Mucosa of stomach (tissue), 1 donor: ENCODE measurements at regions not wholly inside any gene's neighbourhood (a gene's known extent, or its start where the extent isn't known, plus 50 kb on each side); places are given as distances from the start of the nearest gene placed in this dataset.
A peak's percentile ranks its signal among the peaks of the same experiment; 100 is the strongest.
"Not testable (repeated sequence)": the region's sequence is repeated elsewhere in the genome, so short reads cannot be mapped to it uniquely, and the experiment has no call there.

ENCODE experiments used
- H3K27me3 ChIP-seq: one replicate; pipeline ENCODE4 v1.7.0; 2013; ENCODE audit warnings: mild to moderate bottlenecking, low read length; ENCODE audit not compliant: control insufficient read depth, insufficient read depth
- H3K36me3 ChIP-seq: one replicate; pipeline ENCODE4 v1.7.0; 2013; ENCODE audit warnings: low read length; ENCODE audit not compliant: control insufficient read depth, insufficient read depth
- H3K4me1 ChIP-seq: one replicate; pipeline ENCODE4 v1.7.0; 2013; ENCODE audit warnings: mild to moderate bottlenecking, low read length; ENCODE audit not compliant: control insufficient read depth, insufficient read depth
- H3K4me3 ChIP-seq: one replicate; pipeline ENCODE4 v1.7.0; 2013; ENCODE audit warnings: low read length
- H3K9ac ChIP-seq: one replicate; pipeline ENCODE4 v1.7.0; 2013; ENCODE audit warnings: mild to moderate bottlenecking, low read length, moderate library complexity
- H3K9me3 ChIP-seq: one replicate; pipeline ENCODE4 v1.7.0; 2013; ENCODE audit warnings: mild to moderate bottlenecking, low read length, moderate library complexity; ENCODE audit not compliant: control insufficient read depth
- donor health status: Pancreatic carcinoma.

GRCh38 chr15:77877869-77878577 lies 199.5 kb downstream of the TBC1D2B start:
- Histone ChIP-seq H3K9me3 (no peaks in the 10 kb centered on the region), H3K36me3 (no peaks in the 10 kb centered on the region), H3K4me1 (peaks cover 19% of the 10 kb centered on the region), H3K27me3 (no peaks in the 10 kb centered on the region), H3K9ac (no peak overlapping the region), H3K4me3 (no peak overlapping the region)

DNA sequence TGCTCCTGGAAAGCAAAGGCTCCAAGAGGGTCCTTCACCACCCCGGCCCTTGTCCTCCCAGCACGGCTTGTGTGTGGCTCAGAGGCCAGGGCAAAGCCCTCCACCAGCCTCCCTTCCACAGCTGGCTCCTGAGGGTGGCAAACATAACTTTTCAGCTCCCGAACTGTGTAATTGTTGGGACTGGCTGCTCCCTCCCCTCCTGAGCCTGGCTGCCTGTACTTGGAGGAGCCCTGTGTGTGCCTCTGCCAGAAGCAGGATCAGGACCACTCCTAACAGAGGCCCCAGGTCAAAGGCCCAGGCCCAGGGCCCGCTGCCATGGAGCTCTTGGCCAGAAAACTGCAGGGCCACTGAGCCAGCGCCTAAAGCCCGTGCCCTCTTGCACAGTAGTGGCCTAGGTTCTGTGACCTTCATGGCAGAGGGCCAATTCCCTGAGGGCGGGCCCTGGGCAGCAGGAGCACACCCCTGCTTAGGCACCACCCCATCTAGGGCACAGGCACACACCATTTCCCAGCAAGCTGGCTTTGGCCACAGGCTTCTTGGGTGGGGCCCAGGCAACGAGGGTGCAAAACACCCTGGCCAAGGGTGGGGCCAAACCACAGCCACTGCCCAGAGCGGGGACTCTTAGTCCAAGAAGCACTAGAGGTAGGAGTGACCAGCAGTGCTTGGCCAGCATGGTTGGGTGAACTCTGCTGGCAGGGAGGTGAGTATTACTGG lies 201.2 kb downstream of the TBC1D2B start:
- peak overlapping the region; percentile 28 for H3K9ac ChIP-seq
- peaks cover 19% of the 10 kb centered on the region for H3K4me1 ChIP-seq
- not testable (repeated sequence) for H3K9me3 ChIP-seq, H3K36me3 ChIP-seq, H3K27me3 ChIP-seq, H3K4me3 ChIP-seq

- not testable (repeated sequence) for H3K4me3 ChIP-seq, H3K9me3 ChIP-seq, H3K9ac ChIP-seq
These were observed 202.3 kb downstream of the TBC1D2B start for GRCh38 chr15:77875066-77875721.

GRCh38 chr15:77874063-77874462 lies 203.4 kb downstream of the TBC1D2B start:
- Histone ChIP-seq H3K9ac (no peak overlapping the region), H3K9me3 (no peaks in the 10 kb centered on the region), H3K4me3 (no peak overlapping the region), H3K4me1 (peaks cover 19% of the 10 kb centered on the region), H3K27me3 (no peaks in the 10 kb centered on the region), H3K36me3 (no peaks in the 10 kb centered on the region)

More at GRCh38 chr15:77875066-77875721, 202.3 kb downstream of the TBC1D2B start:
- H3K27me3 ChIP-seq, H3K36me3 ChIP-seq: not testable (repeated sequence)
- H3K4me1 ChIP-seq, result peaks cover 19% of the 10 kb centered on the region

DNA sequence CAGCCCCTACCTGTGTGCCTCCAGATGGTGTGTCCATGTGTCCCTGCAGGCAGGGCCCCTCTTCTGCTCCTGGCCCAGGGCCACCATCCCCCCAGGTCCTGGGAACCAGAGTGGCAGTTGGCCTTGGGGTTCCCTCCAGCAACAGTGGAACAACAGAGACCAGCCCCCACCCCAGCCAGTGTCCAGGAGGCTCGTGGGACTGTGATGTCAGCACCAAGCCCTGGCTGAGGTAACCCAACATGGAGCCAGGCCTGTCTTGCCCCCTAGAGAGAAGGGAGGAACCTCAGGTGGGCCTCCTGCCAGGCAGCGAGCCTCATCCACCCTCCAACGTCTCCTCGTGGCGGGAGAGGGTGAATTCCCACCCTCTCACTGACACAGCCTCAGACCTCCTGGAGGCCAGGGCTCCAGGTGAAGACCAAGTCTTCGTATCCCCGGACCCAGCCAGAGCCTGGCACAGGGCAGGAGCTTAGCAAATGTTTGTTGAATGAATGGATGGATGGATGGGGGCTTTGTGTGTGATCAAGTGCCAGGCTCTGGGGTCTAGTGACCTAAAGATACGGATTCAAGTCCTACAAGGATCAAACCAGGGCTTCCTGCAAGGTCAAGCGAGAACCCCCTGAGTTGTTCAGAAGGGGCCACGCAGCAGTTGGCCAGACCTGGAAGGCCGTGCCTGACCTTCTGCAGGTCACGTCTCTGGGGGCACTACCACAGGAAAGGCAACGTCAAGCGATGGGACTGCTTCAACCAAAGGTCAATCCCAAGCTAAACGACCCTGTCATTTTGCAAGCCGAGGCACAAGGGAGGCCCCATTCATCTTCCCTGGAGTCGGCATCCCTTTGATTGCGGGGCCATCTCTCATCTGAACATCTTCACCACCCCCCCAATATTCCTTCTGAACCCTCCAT lies 204.7 kb downstream of the TBC1D2B start:
- not testable (repeated sequence) for H3K27me3 ChIP-seq, H3K4me3 ChIP-seq, H3K9me3 ChIP-seq, H3K36me3 ChIP-seq, H3K9ac ChIP-seq
- H3K4me1 ChIP-seq, result peaks cover 13% of the 10 kb centered on the region

- Histone ChIP-seq H3K27me3 (no peaks in the 10 kb centered on the region), H3K9me3 (no peaks in the 10 kb centered on the region), H3K36me3 (no peaks in the 10 kb centered on the region), H3K4me3 (no peak overlapping the region), H3K9ac (no peak overlapping the region), H3K4me1 (peaks cover 13% of the 10 kb centered on the region)
These were observed 205.6 kb downstream of the TBC1D2B start for GRCh38 chr15:77871852-77872371.

DNA sequence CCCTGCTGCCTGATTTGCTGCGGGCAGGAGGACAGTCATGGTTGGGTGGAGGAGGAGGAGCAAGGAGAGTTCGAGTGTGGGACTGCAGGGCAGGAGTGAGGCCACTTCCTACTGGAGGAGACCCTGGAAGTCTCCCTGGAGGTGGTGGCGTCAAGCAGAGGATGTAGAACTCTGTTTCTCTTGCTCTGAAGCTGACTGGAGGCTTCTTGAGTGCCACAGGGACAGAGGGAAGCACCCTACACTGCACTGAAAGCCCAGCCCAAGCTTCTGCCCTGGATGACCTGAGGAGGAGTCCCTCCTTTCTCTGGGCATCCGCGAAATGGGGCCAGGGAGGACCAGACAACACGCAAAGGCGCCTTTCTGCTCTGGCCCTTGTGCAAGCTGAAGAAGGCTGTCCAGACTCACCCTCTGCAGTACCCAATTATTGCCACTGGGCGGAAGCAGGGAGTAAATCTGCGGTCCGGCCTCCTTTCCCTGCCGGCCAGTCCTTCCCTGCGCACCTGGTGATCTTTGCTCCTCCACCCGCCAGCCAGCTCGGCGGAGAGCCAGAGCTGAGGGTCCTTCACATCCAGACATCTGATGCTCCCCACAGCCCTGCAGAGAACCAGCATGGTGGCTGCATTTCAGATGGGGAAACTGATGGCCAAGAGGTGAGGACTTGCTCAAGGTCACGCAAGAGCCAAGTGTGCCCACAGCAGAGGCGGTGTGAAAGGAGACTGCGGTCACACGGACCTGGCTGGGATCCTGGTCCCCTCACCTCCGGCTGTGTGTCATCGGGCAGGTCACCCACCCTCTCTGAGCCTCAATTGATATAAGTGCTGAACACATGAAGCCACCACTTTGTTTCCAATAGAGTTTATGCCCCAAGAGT lies 207.1 kb downstream of the TBC1D2B start:
- Histone ChIP-seq H3K4me1 (peaks cover 5% of the 10 kb centered on the region), H3K36me3 (no peaks in the 10 kb centered on the region), H3K4me3 (no peak overlapping the region), H3K27me3 (no peaks in the 10 kb centered on the region), H3K9ac (no peak overlapping the region), H3K9me3 (no peaks in the 10 kb centered on the region)

DNA sequence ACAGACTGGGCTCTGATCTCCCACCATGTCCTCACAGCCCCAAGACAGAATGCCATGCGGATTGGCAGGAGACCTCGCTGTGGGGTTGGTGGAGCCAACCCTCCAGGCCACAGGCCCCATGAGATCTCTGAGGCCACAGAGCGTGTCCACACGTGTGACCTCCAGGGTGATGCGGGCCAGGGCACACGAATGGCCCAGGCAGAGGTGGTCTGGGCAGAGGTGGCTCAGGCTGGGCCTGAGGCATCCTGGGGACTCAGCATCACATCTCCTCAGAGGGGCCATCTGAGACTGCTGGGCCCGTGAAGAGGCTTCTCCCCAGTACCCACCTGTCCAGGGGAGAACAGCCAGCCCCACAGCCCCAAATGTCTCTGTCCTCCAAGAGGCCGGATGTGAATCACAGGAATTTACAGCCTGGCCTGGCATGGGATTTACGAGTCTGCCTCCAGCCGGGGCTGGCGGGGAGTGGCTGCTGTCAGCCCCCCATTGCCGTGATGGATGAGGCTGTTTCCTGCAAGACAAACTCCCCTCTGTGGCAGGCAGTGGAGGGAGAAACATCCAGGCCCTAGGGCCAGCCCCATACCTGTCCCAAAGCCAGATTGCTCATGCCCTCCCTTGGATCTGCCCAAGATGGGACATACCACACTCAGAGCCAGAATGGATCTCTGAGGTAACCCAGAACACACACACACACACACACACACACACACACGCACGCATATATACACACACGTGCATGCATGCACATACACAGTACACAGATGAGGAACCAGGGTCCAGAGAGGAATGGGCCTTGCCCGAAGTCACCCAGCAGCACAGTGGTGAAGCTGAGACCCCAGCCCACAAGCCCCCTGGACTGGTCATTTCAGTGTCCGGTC lies 208.3 kb downstream of the TBC1D2B start:
- no peaks in the 10 kb centered on the region for H3K36me3 ChIP-seq
- no peak overlapping the region for H3K4me3 ChIP-seq
- H3K27me3 ChIP-seq, result no peaks in the 10 kb centered on the region
- H3K9me3 ChIP-seq, result no peaks in the 10 kb centered on the region
- no peaks in the 10 kb centered on the region for H3K4me1 ChIP-seq
- H3K9ac ChIP-seq, result no peak overlapping the region

DNA sequence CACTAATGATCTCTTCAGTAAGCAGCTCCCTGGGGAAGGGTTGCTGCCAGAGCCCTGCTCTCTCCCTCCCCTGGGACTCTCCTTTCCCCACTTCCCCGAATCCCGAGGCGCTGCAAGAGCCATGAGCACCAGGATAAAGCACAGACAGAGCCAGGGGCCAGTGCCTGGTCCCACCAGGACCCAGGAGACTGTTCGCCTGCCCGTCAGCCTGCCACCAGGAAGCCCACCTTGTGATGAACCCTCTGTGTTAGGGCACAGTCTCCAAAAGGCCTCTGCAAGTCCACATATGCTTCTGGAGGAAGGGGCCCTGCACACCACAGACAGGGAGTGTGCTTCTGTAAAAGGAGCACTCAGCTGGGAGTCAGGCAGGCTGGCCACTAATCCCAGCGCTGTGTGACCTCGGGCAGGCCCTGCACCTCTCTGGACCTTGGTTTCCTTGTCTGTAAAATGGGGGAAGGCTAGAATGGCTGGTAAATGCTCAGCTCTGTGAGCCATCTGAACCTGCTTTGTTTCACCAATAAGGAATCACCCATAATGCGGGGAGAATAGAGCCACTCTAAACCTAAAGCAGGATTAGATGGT lies 209.4 kb downstream of the TBC1D2B start:
- not testable (repeated sequence) for H3K4me1 ChIP-seq, H3K9me3 ChIP-seq, H3K4me3 ChIP-seq, H3K9ac ChIP-seq, H3K36me3 ChIP-seq, H3K27me3 ChIP-seq
